HG03575 (cell line): ENCODE measurements at regions not wholly inside any gene's neighbourhood (a gene's known extent, or its start where the extent isn't known, plus 50 kb on each side); places are given as distances from the start of the nearest gene placed in this dataset.
"Not testable (repeated sequence)": the region's sequence is repeated elsewhere in the genome, so short reads cannot be mapped to it uniquely, and the experiment has no call there.

ENCODE experiments used
- ATAC-seq: cut with Tn5 transposase; IDR thresholded peaks from one replicate; pipeline ENCODE4 v1.9.1; 2021; ENCODE audit not compliant: unreplicated experiment, insufficient number of reproducible peaks, low FRiP score; ENCODE audit errors: extremely low read depth

- no peak for ATAC-seq
These were observed 649.6 kb downstream of the TNS3 start for GRCh38 chr7:46932306-46932675.

DNA sequence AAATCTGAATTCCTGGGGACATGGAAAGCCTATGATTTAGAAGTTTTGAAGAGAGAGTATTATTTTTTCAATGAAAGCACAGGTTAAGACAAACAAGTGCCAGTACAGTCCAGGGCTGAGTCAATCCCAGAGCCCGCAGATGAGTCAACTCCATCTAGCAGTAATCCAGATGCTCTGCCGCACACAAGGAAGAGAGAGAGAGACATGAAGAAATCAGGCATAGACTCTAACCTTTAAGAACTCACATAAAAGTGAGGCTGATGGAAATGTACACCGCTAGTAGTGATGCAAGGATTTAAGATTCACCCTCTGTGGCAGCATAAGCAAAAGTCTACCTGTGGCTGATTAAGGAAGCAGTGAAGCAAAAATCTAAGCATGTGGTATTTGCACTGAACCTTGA lies 651.5 kb downstream of the TNS3 start:
- no peak for ATAC-seq

GRCh38 chr7:46929359-46929758 lies 652.6 kb downstream of the TNS3 start:
- ATAC-seq: no peak

- ATAC-seq: no peak
These were observed 653.2 kb downstream of the TNS3 start for GRCh38 chr7:46928719-46929118.

DNA sequence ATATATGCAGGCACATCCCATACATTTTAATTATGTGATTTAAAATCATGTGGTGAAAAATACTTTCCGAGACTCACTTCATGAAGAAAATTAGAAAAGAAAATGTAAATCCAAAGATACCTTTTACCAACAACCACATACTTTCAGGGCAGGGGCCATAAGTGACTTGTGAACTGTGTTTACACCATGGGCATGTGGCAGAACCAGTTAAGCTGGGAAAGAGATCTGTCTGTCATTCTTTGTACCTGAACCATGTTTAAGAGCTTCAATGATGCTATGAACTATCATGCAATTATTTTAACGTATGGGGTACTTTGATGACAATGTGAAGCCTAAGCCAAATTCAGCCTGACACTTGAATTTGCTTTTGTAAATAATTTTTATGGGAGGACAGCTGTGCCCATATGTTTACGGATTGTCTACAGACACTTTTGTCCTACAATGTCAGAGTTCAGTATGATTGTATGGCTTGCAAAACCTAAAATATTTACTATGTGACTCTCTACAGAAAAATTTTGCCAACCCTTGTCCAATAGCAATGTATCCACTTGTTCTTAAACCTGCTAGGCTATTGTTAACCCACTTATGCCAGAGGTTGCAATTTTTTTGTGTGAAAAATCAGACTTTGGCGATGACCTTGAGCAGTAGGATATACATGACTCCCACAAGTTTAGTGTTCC lies 654.6 kb downstream of the TNS3 start:
- ATAC-seq: no peak

GRCh38 chr7:46916581-46916980 lies 665.3 kb downstream of the TNS3 start:
- ATAC-seq: no peak

GRCh38 chr7:46912692-46913091 lies 669.2 kb downstream of the TNS3 start:
- no peak for ATAC-seq

DNA sequence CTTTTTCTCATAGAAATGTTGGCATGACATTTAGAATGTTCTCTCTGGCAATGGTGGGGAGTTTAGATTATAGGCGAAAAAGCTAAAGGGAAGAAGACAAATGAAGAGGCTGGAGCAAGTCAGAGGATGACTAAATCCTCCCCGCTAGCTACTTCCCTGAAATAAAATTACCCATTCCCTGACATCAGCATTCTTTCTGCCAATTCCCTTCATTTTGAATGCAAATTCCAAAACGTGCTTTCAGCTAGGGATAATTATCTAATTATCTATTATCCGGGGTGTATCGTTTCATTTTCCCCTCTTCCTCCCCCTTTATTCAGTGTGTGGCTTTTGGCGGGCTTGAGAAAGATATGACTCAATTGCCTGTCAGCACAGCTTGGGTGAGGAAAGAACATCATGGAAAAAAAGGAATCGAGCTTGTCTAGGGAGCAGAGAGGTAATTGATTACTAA lies 672.3 kb downstream of the TNS3 start:
- no peak for ATAC-seq

- ATAC-seq: no peak
These were observed 673.1 kb downstream of the TNS3 start for GRCh38 chr7:46908770-46909169.

- not testable (repeated sequence) for ATAC-seq
These were observed 677.4 kb downstream of the TNS3 start for GRCh38 chr7:46904523-46904922.

GRCh38 chr7:46902463-46902862 lies 679.4 kb downstream of the TNS3 start:
- no peak for ATAC-seq

DNA sequence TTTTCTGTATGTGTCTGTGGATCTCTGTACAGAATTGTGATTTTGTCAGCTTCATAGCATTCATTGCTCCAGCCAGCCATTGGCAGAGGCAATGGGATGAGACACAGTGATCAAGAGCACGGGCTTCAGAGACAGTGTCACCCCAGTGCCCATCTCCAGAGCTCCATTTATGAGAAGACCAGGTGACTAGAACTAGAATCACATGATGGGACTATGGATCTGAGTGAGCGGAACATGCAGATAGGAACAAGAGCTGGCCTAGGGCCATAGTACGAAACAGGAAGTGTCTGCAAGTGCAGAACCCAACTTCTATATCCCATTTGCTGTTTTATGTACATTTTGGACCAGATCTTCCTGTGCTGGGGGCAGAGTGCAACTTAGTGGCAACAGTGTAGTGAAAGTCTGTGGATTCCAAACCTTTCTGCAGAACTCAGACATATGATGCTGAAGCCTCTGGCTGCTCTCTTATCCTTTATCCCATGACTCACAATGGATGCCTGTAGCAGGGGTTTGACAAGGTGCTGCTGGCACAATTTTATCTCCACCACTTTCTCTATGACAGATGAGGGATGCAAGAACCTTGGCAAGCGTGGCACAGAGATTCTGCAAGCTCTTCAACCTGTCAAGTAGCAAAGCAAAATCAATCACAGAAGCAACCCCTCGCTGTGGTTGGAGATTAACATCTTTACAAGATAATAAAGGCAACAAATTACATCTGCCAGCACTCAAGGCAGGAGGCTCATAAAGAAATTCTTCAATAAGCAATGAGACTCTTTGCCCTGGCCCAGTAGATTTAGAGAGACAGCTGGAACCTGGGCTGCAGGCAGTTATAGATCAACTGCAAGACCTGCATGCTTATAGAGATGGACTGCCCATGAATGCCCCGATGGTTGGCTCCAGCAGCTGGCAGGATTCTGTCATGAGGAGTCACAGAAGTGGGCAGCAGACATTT lies 681.3 kb downstream of the TNS3 start:
- no peak for ATAC-seq

- no peak for ATAC-seq
These were observed 684.5 kb downstream of the TNS3 start for GRCh38 chr7:46897381-46897780.

DNA sequence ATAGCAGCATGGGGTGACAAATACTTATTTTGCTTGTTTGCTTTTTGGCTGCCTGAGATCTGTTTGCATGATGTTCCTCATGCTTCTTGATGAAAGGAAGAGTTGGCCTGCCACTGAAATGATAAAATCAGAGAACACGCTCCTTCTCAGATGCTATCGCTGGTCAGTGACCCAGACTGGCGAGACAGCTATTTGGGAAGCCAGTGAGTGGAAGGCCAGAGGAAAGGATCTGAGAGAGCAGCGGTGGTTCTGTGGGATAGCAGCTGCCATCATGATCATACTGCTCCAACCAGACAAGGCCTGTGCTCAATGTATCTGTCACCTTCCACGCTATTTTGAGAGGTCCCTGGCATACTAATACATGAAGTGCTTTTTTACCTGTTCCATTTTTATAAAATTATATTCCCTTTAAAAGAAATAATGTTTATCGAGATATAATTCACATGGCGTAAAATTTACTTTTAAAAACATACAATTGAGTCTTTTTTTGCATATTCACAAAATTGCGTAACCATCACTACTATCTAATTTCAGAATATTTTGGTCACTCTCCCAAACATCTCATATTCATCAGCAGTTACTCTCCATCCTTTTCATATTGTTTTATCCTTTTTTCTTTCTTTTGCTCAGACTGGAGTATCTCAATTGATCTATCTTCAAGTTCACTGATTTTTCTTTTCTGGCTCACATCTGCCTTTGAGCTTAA lies 695.1 kb downstream of the TNS3 start:
- ATAC-seq: no peak

DNA sequence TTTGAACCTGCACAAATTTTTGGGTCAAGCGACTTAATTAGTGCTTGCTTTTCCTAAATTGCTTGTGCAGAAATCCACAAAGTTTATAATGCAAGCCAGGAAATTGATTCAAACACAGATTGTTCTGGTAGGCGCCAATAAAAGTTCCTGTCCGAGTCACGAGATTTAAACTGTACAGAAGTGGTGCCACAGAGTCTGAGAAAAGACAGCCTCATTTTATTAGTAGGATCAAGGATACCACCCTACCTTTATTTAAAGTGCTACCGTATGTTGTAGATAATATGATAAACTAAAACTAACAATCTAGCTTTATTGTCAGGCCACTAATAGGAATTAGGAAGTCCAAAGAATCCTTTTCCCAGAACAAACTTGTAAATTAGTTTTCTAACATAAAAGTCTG lies 696.7 kb downstream of the TNS3 start:
- ATAC-seq: no peak

- ATAC-seq: no peak
These were observed 700.3 kb downstream of the TNS3 start for GRCh38 chr7:46881507-46882127.

- ATAC-seq: no peak
These were observed 701.3 kb downstream of the TNS3 start for GRCh38 chr7:46880508-46881196.

- ATAC-seq: no peak
These were observed 702.1 kb downstream of the TNS3 start for GRCh38 chr7:46879783-46880182.

DNA sequence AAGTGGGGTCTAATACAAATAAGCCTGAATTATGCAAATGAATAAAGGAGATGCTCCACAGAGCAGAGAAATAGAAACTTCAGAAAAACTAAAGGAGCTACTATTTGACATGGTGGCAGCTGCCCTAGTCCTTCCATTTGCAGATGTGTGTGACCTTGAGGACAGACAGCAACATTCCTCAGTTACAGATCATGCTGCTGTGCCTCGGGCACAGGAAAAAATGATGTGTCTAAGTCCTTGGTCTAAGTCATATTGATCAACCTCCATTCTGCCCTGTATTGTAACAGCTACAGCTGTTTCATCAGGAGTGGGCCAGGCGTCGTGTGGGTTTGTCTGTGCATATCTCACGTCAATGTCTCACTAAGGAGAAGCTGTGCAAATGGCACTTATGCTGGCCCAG lies 710.4 kb downstream of the TNS3 start:
- no peak for ATAC-seq
